HUES6 (cell line): ENCODE measurements at regions not wholly inside any gene's neighbourhood (a gene's known extent, or its start where the extent isn't known, plus 50 kb on each side); places are given as distances from the start of the nearest gene placed in this dataset.

ENCODE experiments used
- H3K27ac ChIP-seq: 2 replicates; pipeline ENCODE4 v1.7.0; 2013; ENCODE audit warnings: low read depth, mild to moderate bottlenecking, low read length, inconsistent platforms
- H3K27me3 ChIP-seq: 2 replicates; pipeline ENCODE4 v1.6.1; 2013; ENCODE audit warnings: low read length; ENCODE audit not compliant: control insufficient read depth, insufficient read depth
- H3K36me3 ChIP-seq: 2 replicates; pipeline ENCODE4 v1.6.1; 2013; ENCODE audit warnings: low read length; ENCODE audit not compliant: control insufficient read depth, insufficient read depth
- H3K4me1 ChIP-seq: 2 replicates; pipeline ENCODE4 v1.6.1; 2013; ENCODE audit warnings: low read length; ENCODE audit not compliant: control insufficient read depth, insufficient read depth
- H3K4me3 ChIP-seq: 2 replicates; pipeline ENCODE4 v1.5.1; 2013; ENCODE audit warnings: low read depth, low read length
- H3K9ac ChIP-seq: one replicate; pipeline ENCODE4 v1.6.1; 2013; ENCODE audit warnings: mild to moderate bottlenecking, low read length
- H3K9me3 ChIP-seq: 2 replicates; pipeline ENCODE4 v1.6.1; 2013; ENCODE audit warnings: low read depth, low read length; ENCODE audit not compliant: control insufficient read depth, insufficient read depth

GRCh38 chr22:27358096-27358870, 443.3 kb downstream of the MN1 start:
- peaks cover 18% of the 10 kb centered on the region for H3K9me3 ChIP-seq
- no peak overlapping the region for H3K27ac ChIP-seq
- H3K4me3 ChIP-seq = no peak overlapping the region
- no peaks in the 10 kb centered on the region for H3K4me1 ChIP-seq
- H3K27me3 ChIP-seq = no peaks in the 10 kb centered on the region
- no peaks in the 10 kb centered on the region for H3K36me3 ChIP-seq
- no peak overlapping the region for H3K9ac ChIP-seq

- Histone ChIP-seq H3K36me3 (no peaks in the 10 kb centered on the region), H3K27ac (no peak overlapping the region), H3K27me3 (peaks cover 2% of the 10 kb centered on the region; the same call in 1 of the 2 replicates), H3K9me3 (no peaks in the 10 kb centered on the region), H3K4me1 (peaks cover 6% of the 10 kb centered on the region), H3K4me3 (no peak overlapping the region), H3K9ac (no peak overlapping the region)
Observed at GRCh38 chr22:27370269-27370668, 431.3 kb downstream of the MN1 start.

GRCh38 chr22:27370987-27371386, 430.6 kb downstream of the MN1 start:
- peaks cover 6% of the 10 kb centered on the region for H3K4me1 ChIP-seq
- H3K27me3 ChIP-seq = no peaks in the 10 kb centered on the region
- H3K9ac ChIP-seq = no peak overlapping the region
- H3K36me3 ChIP-seq = no peaks in the 10 kb centered on the region
- no peaks in the 10 kb centered on the region for H3K9me3 ChIP-seq
- H3K27ac ChIP-seq = no peak overlapping the region
- no peak overlapping the region for H3K4me3 ChIP-seq

GRCh38 chr22:27372364-27372763, 429.2 kb downstream of the MN1 start:
- H3K4me1 ChIP-seq = peaks cover 6% of the 10 kb centered on the region
- no peak overlapping the region for H3K27ac ChIP-seq
- no peaks in the 10 kb centered on the region for H3K36me3 ChIP-seq
- H3K27me3 ChIP-seq = no peaks in the 10 kb centered on the region
- H3K9ac ChIP-seq = no peak overlapping the region
- no peaks in the 10 kb centered on the region for H3K9me3 ChIP-seq
- no peak overlapping the region for H3K4me3 ChIP-seq

GRCh38 chr22:27372969-27373670, 428.4 kb downstream of the MN1 start:
- Histone ChIP-seq H3K9me3 (no peaks in the 10 kb centered on the region), H3K4me3 (peak overlapping the region; percentile 51), H3K4me1 (peaks cover 6% of the 10 kb centered on the region), H3K27ac (no peak overlapping the region), H3K27me3 (no peaks in the 10 kb centered on the region), H3K9ac (no peak overlapping the region), H3K36me3 (no peaks in the 10 kb centered on the region)

GRCh38 chr22:27377501-27378295, 423.9 kb downstream of the MN1 start:
- H3K9me3 ChIP-seq = no peaks in the 10 kb centered on the region
- H3K9ac ChIP-seq = no peak overlapping the region
- no peaks in the 10 kb centered on the region for H3K27me3 ChIP-seq
- peaks cover 5% of the 10 kb centered on the region for H3K4me1 ChIP-seq
- H3K4me3 ChIP-seq = no peak overlapping the region
- no peaks in the 10 kb centered on the region for H3K36me3 ChIP-seq
- H3K27ac ChIP-seq = no peak overlapping the region

- Histone ChIP-seq H3K9ac (no peak overlapping the region), H3K27me3 (no peaks in the 10 kb centered on the region)
Observed at GRCh38 chr22:27378311-27378800, 423.2 kb downstream of the MN1 start.

GRCh38 chr22:27378995-27379394, 422.6 kb downstream of the MN1 start:
- Histone ChIP-seq H3K9me3 (no peaks in the 10 kb centered on the region), H3K36me3 (no peaks in the 10 kb centered on the region), H3K27ac (no peak overlapping the region), H3K4me1 (no peaks in the 10 kb centered on the region), H3K4me3 (no peak overlapping the region), H3K27me3 (no peaks in the 10 kb centered on the region), H3K9ac (no peak overlapping the region)

More at GRCh38 chr22:27378311-27378800, 423.2 kb downstream of the MN1 start:
- no peaks in the 10 kb centered on the region for H3K9me3 ChIP-seq
- no peak overlapping the region for H3K4me3 ChIP-seq
- no peaks in the 10 kb centered on the region for H3K4me1 ChIP-seq
- H3K27ac ChIP-seq = no peak overlapping the region
- H3K36me3 ChIP-seq = no peaks in the 10 kb centered on the region

- H3K27me3 ChIP-seq = peaks cover 4% of the 10 kb centered on the region; the same call in 1 of the 2 replicates
- H3K36me3 ChIP-seq = no peaks in the 10 kb centered on the region
- no peak overlapping the region for H3K27ac ChIP-seq
- H3K9ac ChIP-seq = no peak overlapping the region
- H3K4me1 ChIP-seq = no peaks in the 10 kb centered on the region
- no peaks in the 10 kb centered on the region for H3K9me3 ChIP-seq
- no peak overlapping the region for H3K4me3 ChIP-seq
Observed at GRCh38 chr22:27380855-27381254, 420.7 kb downstream of the MN1 start.

- Histone ChIP-seq H3K9me3 (no peaks in the 10 kb centered on the region), H3K27ac (no peak overlapping the region), H3K36me3 (no peaks in the 10 kb centered on the region), H3K9ac (no peak overlapping the region), H3K4me3 (no peak overlapping the region), H3K27me3 (peaks cover 10% of the 10 kb centered on the region; the same call in 1 of the 2 replicates), H3K4me1 (peaks cover 5% of the 10 kb centered on the region; the same call in 1 of the 2 replicates)
Observed at GRCh38 chr22:27381552-27381951, 420.0 kb downstream of the MN1 start.
